Right lobe of liver (tissue), 6 donors: ENCODE measurements at regions not wholly inside any gene's neighbourhood (a gene's known extent, or its start where the extent isn't known, plus 50 kb on each side); places are given as distances from the start of the nearest gene placed in this dataset.

Experiments used
- ATAC-seq, 4 donors: fragments of 200-7000 bp; cut with Tn5 transposase; one replicate each; pipeline ENCODE4 v1.9.1; 2020; ENCODE audit warnings: mild to moderate bottlenecking in 4 of 4, moderate library complexity in 4 of 4
- DNase-seq, 3 donors: peaks; one replicate each; pipeline ENCODE4 v3.0.0-alpha.2; 2020
- H3K27ac ChIP-seq, 3 donors: fragments of 200-600 bp; one replicate each; pipeline ENCODE4 v1.8.0; 2022
- H3K27me3 ChIP-seq, 2 donors: fragments of 200-600 bp; one replicate each; pipeline ENCODE4 v1.8.0; 2022
- H3K36me3 ChIP-seq, 4 donors: fragments of 200-600 bp; sonication (generic) in 1 of 4; one replicate each; pipeline versions ENCODE4 v1.5.1 to v1.8.0; 2017 to 2022; ENCODE audit warnings: control low read depth in 1 of 4
- H3K4me1 ChIP-seq, 4 donors: fragments of 200-600 bp; sonication (generic) in 1 of 4; one replicate each; pipeline versions ENCODE4 v1.5.1 to v1.8.0; 2017 to 2022; ENCODE audit warnings: control low read depth in 1 of 4
- H3K4me3 ChIP-seq, 3 donors: fragments of 200-600 bp; one replicate each; pipeline ENCODE4 v1.8.0; 2022
- H3K9me3 ChIP-seq, 4 donors: fragments of 200-600 bp; sonication (generic) in 1 of 4; one replicate each; pipeline versions ENCODE4 v1.5.1 to v1.8.0; 2017 to 2022; ENCODE audit warnings: control low read depth in 1 of 4
- POLR2A ChIP-seq: fragments of 450-650 bp; IDR thresholded peaks from one replicate; pipeline ENCODE4 v1.6.1; 2017; ENCODE audit warnings: antibody characterized with exemption, mild to moderate bottlenecking
- WGBS: methylation state at CpG from one replicate; pipeline ENCODE4 v1.1.6; 2018; ENCODE audit warnings: low coverage, low lambda C conversion rate; ENCODE audit not compliant: insufficient coverage; ENCODE audit errors: missing lambda C conversion rate; 5-methylcytosine and 5-hydroxymethylcytosine counted together
- intact Hi-C, 2 donors: fragments of 100-400 bp; cut with DNase I; formaldehyde crosslinking; loops; one replicate each; pipeline versions ENCODE4 v1.11.2 to v1.14.1; 2022
- TF ChIP-seq, protein P1 (sequence below), 4 donors: fragments of 200-600 bp in 3 of 4; fragments of 450-650 bp in 1 of 4; IDR thresholded peaks; one replicate each; pipeline versions ENCODE4 v1.5.1 to v1.8.0; 2016 to 2022; ENCODE audit warnings: antibody characterized with exemption in 4 of 4, mild to moderate bottlenecking in 2 of 4
- donor health status: DM: no; HTN: yes; CAD: no.
- donor health status: DM: no; HTN: no; CAD: no.
- donor health status: DM: no; HTN: no; CAD: no.
- donor health status: DM: no; HTN: yes; CAD: no.
- donor health status: DM: no; HTN: yes; CAD: no.

DNA sequence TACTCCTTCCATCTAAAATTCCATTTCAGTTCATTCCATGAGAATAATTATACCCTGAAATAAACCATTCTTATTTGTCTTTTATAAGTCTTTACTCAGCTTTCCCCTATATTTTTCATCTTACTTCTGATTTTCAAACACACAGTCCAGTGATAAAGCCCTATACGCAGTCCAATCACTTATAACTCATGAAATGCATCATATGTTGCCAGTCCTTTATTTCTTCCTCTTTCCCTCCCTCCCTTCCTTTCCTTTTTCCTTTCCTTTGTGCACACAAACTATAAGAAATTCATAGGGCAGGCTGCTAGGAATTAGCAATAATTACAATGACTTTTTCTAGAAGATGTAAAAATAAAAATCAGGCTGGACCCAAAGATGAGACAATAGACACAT lies 58.8 kb upstream of the RPS23 start:
- H3K27ac ChIP-seq: no peak overlapping the region
- WGBS: 80% methylated on average over 1 of the region's 1 CpG
- intact Hi-C loops: no loop called here
- no peaks in the 10 kb centered on the region for H3K9me3 ChIP-seq
- TF ChIP-seq, protein P1, sequence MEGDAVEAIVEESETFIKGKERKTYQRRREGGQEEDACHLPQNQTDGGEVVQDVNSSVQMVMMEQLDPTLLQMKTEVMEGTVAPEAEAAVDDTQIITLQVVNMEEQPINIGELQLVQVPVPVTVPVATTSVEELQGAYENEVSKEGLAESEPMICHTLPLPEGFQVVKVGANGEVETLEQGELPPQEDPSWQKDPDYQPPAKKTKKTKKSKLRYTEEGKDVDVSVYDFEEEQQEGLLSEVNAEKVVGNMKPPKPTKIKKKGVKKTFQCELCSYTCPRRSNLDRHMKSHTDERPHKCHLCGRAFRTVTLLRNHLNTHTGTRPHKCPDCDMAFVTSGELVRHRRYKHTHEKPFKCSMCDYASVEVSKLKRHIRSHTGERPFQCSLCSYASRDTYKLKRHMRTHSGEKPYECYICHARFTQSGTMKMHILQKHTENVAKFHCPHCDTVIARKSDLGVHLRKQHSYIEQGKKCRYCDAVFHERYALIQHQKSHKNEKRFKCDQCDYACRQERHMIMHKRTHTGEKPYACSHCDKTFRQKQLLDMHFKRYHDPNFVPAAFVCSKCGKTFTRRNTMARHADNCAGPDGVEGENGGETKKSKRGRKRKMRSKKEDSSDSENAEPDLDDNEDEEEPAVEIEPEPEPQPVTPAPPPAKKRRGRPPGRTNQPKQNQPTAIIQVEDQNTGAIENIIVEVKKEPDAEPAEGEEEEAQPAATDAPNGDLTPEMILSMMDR (IDR thresholded peaks at IDR 0.05): no peak
- TF ChIP-seq POLR2A: no peak
- H3K4me3 ChIP-seq: no peak overlapping the region
- ATAC-seq (no peak), DNase-seq (no peak)
- H3K27me3 ChIP-seq: no peaks in the 10 kb centered on the region
- no peaks in the 10 kb centered on the region for H3K36me3 ChIP-seq
- no peaks in the 10 kb centered on the region for H3K4me1 ChIP-seq

GRCh38 chr5:82336226-82336958 lies 58.2 kb upstream of the RPS23 start:
- H3K4me3 ChIP-seq: no peak overlapping the region
- 83% methylated on average over 3 of the region's 3 CpGs for WGBS
- no peaks in the 10 kb centered on the region for H3K27me3 ChIP-seq
- no peaks in the 10 kb centered on the region for H3K36me3 ChIP-seq
- no peak for ATAC-seq
- intact Hi-C loops: no loop called here
- H3K27ac ChIP-seq: no peak overlapping the region
- no peaks in the 10 kb centered on the region for H3K9me3 ChIP-seq
- H3K4me1 ChIP-seq: no peaks in the 10 kb centered on the region
- no peak for DNase-seq
- no peak for TF ChIP-seq POLR2A
- TF ChIP-seq, protein P1 (IDR thresholded peaks at IDR 0.05): no peak

- H3K4me1 ChIP-seq: no peaks in the 10 kb centered on the region
- H3K36me3 ChIP-seq: no peaks in the 10 kb centered on the region
- TF ChIP-seq, protein P1 (IDR thresholded peaks at IDR 0.05): no peak
- TF ChIP-seq POLR2A: no peak
- no peaks in the 10 kb centered on the region for H3K9me3 ChIP-seq
- intact Hi-C loops: no loop called here
- DNase-seq (no peak), ATAC-seq (no peak)
- no peak overlapping the region for H3K27ac ChIP-seq
- H3K27me3 ChIP-seq: no peaks in the 10 kb centered on the region
- 76% methylated on average over 4 of the region's 5 CpGs for WGBS
- no peak overlapping the region for H3K4me3 ChIP-seq
These were observed 57.7 kb upstream of the RPS23 start for GRCh38 chr5:82335806-82336205.

- Histone ChIP-seq H3K27me3 (no peaks in the 10 kb centered on the region), H3K4me1 (no peaks in the 10 kb centered on the region), H3K27ac (no peak overlapping the region), H3K9me3 (no peaks in the 10 kb centered on the region), H3K36me3 (no peaks in the 10 kb centered on the region), H3K4me3 (no peak overlapping the region)
- WGBS: 72% methylated on average over 4 of the region's 4 CpGs
- intact Hi-C loops: no loop called here
- TF ChIP-seq, protein P1 (IDR thresholded peaks at IDR 0.05): no peak
- TF ChIP-seq POLR2A: no peak
- DNase-seq (no peak), ATAC-seq (no peak)
These were observed 56.7 kb upstream of the RPS23 start for GRCh38 chr5:82334856-82335255.
